SW 1271 (cell line): ENCODE measurements at regions not wholly inside any gene's neighbourhood (a gene's known extent, or its start where the extent isn't known, plus 50 kb on each side); places are given as distances from the start of the nearest gene placed in this dataset.

Experiments used
- DNase-seq, 2 experiments: peaks; one replicate each; lab custom pipeline; 2025; lab: John Stamatoyannopoulos, UW

DNA sequence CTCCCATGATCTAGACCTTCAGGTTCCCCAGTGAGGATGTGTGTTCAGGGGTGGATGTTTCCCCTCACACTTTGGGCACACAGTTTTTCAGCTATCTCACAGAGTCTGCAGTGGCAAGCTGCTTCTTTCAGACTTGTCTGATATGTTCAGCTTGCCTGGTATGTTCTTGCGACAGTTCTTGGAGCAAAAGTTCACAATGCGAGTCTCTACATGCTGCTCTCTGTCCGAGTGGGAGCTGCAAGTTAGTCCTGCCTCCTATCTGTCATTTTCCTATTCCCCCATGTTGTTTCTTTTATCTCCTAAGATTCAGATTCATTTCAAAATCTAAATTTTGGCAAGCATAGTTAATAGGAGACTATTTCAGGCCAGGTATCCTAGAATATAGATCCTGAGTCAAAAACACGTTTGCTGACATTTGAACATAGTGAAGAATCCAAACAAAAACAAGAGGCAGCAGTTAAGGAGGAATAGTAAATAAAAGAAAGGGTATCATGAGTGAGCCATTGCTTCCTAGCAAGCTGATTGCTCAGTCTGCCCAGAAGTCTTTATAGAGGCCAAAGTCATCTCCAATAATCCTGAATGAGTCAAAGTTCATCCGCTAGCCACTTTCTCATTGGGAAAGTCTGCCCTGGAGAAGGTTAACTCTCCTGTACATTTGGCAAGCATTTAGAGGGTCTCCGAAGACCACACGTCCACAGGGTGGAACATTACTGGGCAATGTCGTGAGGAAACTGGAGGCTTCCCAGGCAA is 140.2 kb upstream of the MOCS1 start:
- DNase-seq, result no peak

DNA sequence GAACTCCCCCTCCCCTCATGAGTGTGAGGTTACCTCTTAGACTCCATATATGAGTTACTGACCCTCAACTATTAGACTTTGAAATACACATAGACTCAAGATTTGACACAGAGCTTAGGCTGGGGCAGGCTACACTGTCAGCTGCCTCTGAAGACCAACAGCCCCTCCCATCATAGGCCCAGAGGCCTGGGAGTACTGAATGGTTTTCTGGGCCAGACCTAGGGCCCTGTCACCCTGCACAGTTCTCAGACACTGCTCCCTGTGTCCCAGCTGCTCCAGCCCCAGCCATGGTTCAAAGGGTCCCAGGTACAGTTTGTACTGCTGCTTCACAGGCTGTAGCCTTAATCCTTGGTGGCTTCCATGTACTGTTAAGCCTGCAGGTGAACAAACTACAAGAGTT is 132.1 kb upstream of the MOCS1 start:
- no peak for DNase-seq

DNA sequence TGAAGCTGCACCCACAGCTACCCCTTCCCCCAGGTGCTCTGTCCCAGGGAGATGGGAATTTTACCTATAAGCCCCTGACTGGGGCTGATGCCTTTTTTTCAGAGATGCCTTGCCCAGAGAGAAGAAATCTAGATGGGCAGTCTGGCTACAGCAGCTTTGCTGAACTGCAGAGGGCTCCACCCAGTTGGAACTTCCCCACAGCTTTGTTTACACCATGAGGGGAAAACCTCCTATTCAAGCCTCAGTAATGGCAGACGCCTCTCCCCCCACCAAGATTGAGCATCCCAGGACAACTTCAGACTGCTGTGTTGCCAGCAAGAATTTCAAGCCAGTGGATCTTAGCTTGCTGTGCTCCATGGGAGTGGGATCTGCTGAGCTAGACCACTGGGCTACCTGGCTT is 122.6 kb upstream of the MOCS1 start:
- no peak for DNase-seq

DNA sequence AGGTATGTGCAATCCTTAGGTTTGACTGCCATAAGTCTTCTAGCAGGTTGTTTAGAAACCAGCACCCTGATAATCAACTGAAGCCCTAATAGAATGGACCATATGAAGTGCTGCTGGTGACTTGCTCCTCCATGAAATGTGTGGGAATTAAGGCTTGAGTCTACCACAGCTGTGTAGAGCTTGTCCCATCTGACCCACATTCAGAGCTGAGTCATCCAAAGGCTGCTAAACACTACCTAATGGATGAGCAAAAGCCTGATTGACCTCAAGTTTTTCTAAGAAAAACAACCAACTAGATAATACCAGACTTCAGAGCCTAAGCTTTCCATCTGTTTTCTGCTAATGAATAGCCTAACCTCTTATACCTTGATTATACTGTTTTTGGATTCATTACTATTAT is 120.3 kb upstream of the MOCS1 start:
- DNase-seq, result no peak

DNA sequence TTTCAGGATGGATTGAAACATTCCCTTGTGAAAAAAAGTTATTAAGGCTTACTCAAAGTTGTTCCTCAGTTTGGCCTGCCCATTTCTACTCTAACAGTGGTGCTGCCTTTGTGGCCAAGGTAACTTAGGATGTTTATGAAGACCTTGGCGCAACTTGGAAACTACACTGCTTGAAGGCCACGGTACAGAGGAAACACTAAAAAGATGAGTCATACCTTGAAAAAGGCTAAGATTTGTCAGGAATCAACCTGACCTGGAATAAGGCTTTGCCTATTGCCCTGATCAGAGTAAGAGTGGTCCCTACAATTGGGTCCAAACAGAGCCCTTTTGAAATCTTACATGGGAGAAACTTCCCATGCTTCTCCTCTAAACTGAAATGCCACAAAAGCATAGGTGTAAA is 119.9 kb upstream of the MOCS1 start:
- DNase-seq, result no peak

DNA sequence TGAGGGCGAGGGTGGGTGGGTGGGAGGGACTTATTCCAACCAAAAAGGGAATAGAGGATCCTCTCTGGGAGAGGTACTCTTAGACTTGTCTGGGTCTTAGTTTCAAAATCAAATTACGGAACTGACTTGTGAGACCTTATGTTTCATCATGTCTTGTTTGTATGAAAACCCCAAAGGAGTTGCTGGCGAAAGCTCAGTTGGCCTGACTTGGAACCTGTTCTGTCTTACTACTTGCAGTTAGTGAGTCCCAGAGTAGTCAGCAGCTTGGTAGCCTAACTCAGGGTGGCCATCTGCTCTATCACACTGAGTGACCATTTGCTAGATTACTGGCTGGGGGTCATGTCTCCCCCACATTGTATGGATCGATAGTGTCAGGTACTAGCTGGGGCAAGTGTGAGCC is 114.9 kb upstream of the MOCS1 start:
- DNase-seq, result no peak

DNA sequence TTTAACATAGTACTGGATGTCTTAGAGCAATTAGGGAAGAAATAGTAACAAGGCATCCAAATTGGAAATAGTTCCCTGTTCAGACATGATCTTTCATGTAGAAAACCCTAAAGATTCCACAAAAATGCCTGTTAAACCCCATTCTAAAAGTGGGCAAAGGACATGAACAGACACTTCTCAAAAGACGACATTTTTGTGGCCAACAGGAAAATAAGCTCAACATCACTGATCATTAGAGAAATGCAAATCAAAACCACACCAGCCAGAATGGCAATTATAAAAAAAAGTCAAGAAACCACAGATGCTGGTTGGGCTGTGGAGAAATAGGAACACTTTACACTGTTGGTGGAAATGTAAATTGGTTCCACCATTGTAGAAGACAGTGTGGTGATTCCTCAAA is 109.9 kb upstream of the MOCS1 start:
- DNase-seq, result no peak

DNA sequence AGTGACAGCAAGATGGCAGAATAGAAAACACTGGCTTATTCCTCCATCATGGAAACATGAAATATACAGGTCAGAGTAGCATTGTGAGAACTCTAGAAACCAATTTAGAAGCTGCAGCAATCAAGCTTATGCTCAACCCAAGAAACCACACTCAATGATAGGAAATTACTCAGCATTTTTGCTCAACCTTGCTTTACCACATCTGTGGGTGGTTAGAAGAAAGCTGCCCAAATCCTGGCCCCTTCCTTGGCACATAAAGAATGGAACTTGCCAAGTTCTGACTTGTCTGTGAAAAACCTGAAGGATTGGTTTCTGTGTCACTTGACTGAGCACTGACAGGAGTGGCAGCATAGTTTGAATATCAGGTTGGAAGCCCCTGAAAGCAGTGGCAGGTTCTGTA is 108.0 kb upstream of the MOCS1 start:
- no peak for DNase-seq

DNA sequence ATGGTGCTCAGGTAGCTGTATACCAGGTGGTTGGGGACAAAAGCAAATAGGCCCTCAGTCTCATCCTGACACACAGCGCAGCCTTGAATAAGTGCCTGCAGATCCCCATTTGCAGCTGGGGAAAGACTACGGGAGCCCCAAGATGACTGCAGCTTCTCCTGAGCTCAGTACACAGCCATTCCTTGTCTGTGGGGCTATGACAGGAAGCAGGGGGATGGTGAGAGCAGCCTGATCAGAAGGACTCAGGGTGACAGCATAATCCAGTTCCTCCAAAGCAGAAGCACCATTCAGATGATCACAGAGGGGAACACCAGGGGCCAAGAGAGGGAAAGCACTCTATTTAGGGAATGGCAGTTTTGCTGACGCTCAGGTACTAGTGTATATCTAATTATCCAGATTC is 104.8 kb upstream of the MOCS1 start:
- no peak for DNase-seq

DNA sequence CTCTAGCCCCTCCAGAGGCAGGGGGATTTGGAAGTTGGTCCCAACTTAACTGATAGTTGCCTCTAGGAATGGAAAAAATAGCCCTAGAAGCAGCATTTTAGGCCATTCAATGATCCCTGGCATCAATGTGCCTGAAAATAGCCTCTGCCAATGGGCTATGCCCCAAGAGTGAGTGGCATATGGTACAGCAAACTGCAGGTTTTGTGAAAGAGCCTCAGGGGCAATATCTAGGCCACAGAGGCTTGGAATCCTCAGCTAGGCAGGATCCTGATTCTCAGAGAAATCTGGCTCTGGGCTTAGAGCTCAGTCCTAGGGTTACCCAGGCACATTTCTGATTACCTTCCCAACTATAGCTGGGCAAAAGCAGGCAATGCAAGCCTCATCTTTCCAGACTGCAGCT is 104.4 kb upstream of the MOCS1 start:
- no peak for DNase-seq

DNA sequence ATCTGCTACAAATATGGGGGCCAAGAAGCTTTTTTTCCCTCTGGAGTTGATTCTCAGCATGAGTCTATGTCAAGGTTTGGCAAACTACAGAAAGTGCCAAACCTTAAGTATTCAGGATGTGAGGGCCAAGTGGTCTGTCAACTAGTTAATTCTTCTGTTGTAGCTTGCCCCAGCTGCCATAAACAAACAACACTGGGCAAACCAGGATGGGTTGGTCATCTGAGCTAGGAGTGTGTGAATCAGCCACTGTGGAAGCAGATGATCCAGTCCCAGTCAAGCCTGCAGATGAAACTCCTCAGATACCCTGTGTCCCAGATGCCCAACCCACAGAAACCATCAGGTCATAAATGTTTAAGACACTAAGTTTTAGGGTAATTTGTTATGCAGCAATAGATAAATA is 103.0 kb upstream of the MOCS1 start:
- DNase-seq, result no peak

DNA sequence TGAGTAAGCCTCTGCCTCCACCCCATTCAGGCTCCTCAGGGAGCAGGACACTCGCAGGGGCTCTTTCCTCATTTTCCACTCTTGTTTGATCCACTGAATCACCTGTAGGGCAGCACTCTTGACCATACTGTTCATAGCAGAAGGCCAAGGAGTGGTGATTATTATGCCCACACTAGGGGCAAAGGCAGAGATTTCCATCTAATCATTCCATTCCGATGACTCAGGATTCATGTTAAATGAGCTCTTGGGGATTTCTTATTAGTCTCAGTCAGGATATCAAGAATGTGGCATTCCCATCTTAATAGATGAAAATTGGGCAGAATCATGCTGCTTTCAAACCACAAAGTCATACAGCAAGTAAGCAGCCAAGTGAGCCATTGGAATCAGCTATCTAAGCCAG is 101.9 kb upstream of the MOCS1 start:
- no peak for DNase-seq

DNA sequence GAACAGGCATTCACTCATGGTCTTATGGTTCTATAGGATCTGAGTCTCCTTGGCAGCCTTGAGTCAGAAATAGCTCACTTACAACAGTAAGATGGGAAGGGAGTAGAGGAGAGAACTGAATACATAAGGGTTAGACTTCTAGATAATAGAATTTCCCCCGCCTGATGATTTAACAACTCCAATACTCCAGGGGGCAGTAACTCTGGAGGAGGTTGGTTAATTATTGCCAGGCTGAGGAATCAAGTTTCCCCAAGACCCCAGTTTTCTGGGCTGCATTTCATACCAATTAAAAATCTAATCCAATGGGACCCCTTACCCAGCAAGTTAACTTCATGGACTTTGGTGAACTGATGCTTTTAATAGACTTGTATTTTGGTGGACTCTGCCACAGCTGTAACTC is 94.2 kb upstream of the MOCS1 start:
- no peak for DNase-seq

DNA sequence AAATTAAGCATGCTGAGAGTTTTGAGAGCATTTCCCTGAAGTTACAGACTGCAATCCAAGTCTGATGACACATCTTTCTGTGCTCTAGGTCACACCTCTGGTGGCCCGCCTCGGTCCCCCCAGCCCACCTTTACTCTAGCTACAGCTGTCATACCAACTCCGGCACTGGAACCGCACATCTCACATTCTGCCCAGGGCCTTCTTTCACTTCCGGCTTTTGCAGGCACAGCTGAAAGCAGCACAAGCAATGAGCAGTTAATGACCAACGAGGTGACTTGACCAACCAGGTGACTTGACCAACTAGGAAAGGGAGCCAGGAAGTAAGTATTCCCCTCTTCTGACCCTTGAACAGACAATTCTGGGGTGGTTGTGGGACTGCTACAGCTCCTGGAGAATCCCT is 88.6 kb upstream of the MOCS1 start:
- DNase-seq, result no peak

DNA sequence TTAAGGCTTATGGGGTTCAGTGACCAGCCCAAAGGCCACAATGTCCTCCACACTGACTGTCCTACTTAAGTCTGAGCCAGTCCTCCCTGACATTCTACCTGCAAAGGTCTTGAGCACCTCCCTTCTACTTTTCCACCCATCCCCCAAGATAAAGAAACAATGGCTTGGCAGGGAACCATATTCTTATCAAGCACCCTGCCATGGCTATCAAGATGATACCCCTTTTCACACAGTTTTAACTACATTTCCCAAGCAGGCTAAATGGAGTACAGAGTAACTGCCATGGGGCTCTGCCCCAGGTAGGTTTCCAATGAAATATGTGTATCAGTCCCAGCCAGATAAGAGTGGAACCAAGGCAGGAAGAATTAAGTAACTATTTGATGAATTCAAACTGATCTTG is 85.9 kb upstream of the MOCS1 start:
- no peak for DNase-seq

DNA sequence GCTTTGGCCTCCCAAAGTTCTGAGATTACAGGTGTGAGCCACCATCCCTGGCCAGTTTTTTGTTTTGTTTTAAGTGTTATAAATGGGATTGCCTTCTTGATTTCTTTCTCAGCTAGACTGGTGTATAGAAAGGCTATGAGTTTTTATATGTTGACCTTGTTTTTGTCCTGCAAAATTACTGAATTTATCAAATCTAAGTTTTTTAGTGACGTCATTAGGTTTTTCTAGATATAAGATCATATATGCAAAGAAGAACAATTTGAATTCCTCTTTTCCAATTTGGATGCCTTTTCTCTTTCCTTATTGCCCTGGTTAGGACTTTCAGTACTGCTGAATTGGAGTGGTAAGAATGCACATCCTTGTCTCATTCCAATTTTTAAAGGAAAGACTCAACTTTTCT is 81.3 kb upstream of the MOCS1 start:
- no peak for DNase-seq

DNA sequence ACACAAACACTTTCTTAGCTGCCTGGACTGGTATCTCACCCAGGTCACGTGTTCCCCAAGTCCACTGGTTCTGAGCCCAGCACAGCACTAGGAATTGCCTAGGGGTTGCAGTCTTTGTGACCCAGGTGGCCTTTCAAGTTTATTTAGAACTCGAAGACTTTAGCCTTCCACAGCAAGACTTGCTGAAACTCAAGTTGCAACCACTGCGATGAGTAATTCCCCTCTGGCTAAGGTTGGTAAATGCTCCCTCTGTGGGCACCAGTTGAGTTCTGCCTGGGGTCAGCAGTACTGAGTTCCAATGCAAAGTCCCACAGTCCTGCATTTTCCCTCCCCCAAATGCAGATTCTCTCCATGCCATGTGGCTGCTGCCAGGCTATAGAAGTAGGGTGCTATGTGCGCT is 77.6 kb upstream of the MOCS1 start:
- no peak for DNase-seq

DNA sequence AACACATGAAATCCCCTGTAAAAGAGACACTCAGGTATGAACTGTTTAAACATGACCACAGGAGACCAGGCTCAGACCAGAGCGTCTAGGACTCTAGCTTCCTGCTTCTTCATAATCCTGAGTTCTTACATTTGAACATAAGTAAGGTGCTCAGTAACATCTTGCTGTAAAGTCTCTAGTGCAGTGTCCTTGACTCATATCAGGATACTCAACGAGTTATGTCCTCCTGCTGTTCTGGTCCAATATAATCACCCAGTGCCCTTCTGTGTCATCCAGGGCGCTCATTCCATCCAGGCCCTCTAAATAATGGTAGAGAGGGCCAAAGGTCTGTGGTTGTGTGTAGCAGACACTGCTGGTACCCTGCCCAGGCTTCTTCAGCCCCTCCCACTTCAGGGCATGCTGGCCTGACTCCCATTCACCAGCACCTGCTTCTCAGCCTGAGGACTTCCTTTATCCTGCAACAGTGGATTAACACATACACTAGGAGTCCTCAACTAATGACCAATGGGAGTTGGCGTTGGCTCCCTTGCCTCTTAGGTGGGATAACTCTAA is 66.8 kb upstream of the MOCS1 start:
- no peak for DNase-seq

DNA sequence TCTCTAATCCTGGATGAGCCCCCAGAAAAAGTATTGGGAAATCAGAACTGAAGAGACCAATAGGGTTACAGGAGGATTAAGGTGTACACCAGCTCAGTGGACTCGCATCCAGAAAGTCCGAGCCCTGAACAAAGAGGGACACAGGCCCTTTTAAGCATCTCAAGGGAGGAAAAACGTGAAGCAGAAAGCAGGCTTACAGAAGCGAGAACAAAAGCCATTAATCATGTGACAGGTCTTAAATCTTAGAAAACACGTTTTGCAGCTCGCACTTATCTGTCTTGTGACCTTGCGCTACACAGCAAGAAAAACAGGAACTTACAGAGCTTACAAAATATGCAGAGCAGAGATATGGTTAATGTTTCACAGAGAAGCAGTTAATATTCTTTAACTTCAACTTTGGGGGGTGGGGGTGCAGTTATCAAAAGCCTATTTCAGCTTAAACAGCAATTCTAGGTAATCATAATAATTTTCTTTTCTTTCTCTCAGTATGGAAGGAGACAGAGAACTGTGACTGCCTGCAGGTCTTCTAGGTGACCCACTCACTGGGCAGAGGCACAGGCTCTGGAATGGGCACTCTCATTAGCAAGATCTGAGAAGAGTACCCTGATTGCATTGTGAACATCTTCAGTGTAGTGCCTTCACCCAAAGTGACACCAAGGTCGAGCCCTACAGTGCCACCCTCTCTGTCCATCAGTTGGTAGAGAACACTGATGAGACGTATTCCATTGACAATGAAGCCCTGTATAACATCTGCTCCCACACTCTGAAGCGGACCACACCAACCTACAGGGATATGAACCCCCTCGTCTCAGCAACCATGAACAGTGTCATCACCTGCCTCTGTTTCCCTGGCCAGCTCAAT is 65.0 kb upstream of the MOCS1 start:
- no peak for DNase-seq

DNA sequence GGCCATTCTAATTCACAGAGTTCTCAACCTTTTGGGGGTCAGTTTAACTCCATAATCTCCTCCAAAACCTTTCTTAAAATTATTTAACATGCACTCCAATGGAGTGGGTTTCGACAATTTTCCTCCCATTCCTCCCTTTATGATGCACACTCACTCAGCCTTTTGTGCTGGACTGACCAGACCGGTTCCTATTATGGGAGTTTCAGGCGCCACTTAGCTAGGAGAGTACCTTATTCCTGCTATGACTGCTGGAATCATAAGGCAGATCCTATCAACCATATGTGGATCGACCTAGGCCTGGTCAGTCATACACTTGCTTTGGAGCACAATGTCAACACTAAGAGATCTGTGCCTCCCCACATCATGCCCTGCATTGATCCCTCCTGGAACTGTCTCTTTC is 63.9 kb upstream of the MOCS1 start:
- no peak for DNase-seq

DNA sequence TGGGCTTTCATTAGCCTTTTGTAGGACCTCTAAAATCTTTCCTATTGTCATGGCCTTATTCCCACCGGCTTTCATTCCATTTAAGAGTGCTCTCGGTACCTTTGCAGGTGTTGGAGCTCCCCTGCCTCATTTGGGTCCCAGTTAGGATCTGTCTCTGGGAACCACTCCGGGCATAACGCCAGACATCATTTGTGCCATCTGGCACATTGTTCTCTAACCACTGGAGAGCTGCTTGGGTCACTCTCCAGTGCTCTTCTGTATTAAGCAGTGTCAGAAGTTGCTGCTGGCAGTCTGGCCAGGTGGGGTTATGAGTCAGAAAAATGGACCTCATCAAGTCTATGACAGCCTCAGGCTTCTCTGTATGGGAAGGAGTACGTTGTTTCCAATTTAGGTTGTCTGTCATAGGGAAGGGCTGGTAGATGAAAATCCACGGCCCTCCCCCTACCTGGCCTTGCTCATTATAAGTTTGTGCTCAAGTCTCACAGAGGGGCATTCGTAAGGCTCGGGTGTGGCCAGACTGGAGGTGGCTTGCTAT is 62.9 kb upstream of the MOCS1 start:
- no peak for DNase-seq

DNA sequence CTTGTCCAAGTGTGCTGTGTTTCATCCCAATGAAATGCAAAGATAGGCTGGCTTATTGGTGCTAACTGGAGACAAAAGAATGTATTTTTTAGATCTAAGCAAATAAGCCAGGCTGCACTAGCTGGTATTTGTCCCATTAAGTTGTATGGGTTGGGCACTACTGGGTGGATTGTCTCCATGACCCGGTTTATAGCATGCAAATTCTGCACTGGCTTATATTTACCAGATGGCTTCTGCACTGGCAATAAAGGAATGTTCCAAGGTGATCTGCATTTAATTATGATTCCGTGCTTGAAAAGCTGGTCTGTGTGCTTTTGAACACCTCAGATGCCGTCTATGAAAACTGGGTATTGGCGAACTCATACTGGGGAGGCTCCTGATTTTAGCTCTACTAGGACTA is 61.4 kb upstream of the MOCS1 start:
- DNase-seq, result no peak
